ENCODE measurements at regions not wholly inside any gene's neighbourhood (a gene's known extent, or its start where the extent isn't known, plus 50 kb on each side); places are given as distances from the start of the nearest gene placed in this dataset.

GRCh38 chr21:22597660-22598255, 1599.5 kb downstream of the NCAM2 start:
- H3K4me3 ChIP-seq (ENCODE audit: low read depth, low read length) = no peak overlapping the region
- no peak for DNase-seq (ENCODE audit: low read depth)
- no peak for TF ChIP-seq CTCF (IDR thresholded peaks at IDR 0.05; ENCODE audit: insufficient read depth, low read depth, low read length, missing control alignments)

DNA sequence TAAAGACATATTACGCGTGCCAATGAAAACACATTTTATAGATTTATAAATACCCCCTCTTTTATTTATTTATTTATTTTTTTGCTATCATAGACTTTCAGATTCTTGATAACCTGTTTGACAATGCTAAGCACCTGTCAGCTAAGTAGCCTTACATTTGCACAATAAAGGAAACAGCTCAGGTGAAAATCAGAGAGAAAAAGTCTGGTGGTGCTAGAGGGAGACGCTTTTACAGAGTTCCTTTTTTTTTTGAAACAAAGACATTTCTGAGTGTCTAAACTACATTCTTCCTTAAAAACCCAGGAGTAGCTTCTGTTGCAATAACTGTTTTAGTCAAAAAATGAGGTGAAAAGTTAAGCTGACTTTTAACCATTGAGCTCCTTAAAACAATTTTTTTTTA, 1611.6 kb downstream of the NCAM2 start:
- no peak for TF ChIP-seq CTCF (IDR thresholded peaks at IDR 0.05; ENCODE audit: insufficient read depth, low read depth, low read length, missing control alignments)
- H3K4me3 ChIP-seq (ENCODE audit: low read depth, low read length) = no peak overlapping the region
- DNase-seq (ENCODE audit: low read depth) = no peak

DNA sequence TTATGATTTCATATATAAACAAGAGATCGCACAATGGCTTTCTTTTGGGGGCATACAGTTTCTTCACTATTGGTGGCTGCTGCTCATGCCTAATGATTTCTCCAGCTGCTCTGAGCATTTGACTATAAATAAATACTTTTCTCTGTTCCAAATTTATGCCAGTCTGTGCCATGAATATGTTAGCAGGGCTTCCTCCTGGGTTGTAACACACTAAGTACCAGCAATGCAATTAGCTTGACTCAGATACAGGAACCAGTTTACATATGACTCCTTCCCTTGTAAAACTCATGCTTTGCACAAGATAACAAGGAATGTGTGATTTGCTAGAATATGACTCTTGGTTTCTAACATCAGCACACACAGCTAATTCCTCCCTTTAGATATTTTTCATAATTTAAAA, 1629.7 kb downstream of the NCAM2 start:
- H3K4me3 ChIP-seq (ENCODE audit: low read depth, low read length) = no peak overlapping the region
- no peak for DNase-seq (ENCODE audit: low read depth)
- TF ChIP-seq CTCF (IDR thresholded peaks at IDR 0.05; ENCODE audit: insufficient read depth, low read depth, low read length, missing control alignments) = no peak

- no peak for DNase-seq (ENCODE audit: low read depth)
- TF ChIP-seq CTCF (IDR thresholded peaks at IDR 0.05; ENCODE audit: insufficient read depth, low read depth, low read length, missing control alignments) = no peak
- no peak overlapping the region for H3K4me3 ChIP-seq (ENCODE audit: low read depth, low read length)
These were observed 1632.8 kb downstream of the NCAM2 start for GRCh38 chr21:22630953-22631465.

- no peak overlapping the region for H3K4me3 ChIP-seq (ENCODE audit: low read depth, low read length)
- no peak for TF ChIP-seq CTCF (IDR thresholded peaks at IDR 0.05; ENCODE audit: insufficient read depth, low read depth, low read length, missing control alignments)
- DNase-seq (ENCODE audit: low read depth) = no peak
These were observed 1634.0 kb downstream of the NCAM2 start for GRCh38 chr21:22632176-22632575.

- H3K4me3 ChIP-seq (ENCODE audit: low read depth, low read length) = no peak overlapping the region
- TF ChIP-seq CTCF (IDR thresholded peaks at IDR 0.05; ENCODE audit: insufficient read depth, low read depth, low read length, missing control alignments) = no peak
- DNase-seq (ENCODE audit: low read depth) = no peak
These were observed 1651.0 kb downstream of the NCAM2 start for GRCh38 chr21:22649246-22649645.

- DNase-seq (ENCODE audit: low read depth) = no peak
- TF ChIP-seq CTCF (IDR thresholded peaks at IDR 0.05; ENCODE audit: insufficient read depth, low read depth, low read length, missing control alignments) = no peak
- H3K4me3 ChIP-seq (ENCODE audit: low read depth, low read length) = no peak overlapping the region
These were observed 1652.0 kb downstream of the NCAM2 start for GRCh38 chr21:22650226-22650625.
